ENCODE measurements at regions not wholly inside any gene's neighbourhood (a gene's known extent, or its start where the extent isn't known, plus 50 kb on each side); places are given as distances from the start of the nearest gene placed in this dataset.

DNA sequence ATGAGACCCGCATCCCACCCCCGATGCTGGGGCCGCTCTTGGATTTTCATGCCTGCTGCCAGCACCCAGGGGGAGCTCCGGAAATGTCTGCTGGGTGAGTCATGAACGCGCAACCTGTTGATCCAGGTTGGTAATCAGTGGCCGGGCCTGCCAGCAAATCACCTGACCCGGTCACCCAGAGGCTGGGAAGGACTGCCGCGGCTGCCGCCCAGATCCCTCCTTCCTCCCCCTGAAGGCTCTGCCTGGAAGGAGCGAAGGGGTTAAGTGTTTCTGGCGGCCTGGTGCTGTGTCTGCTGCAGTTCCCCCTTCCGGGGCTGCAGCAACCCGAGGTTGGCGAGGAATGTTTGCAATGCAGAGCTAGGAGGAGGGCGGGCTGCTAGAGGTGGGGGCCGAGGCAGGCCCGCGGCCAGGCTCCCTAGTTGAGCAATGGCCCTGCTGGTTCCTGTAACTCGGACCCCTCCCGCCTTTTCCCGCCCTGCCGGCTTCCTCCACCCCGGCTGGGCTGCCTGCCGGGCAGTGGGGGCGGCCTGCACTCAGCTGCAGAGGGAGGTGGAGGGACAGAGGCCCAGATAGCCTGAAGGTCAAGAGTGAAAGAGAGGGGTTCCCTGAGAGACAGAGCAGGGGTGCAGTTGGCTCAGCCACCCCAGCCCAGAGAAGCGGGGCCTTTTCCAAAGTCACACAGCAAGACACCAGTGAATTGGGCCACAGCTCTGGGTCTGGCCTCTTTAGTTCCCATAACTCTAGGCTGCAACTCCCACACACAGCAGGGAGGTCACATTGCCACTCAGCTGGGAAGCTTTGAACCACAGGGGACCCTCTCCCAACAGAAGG, 156.3 kb upstream of the IER5L start:
- peak overlapping the region; percentile 97 for H3K27ac ChIP-seq (ENCODE audit: low read depth, low read length)

DNA sequence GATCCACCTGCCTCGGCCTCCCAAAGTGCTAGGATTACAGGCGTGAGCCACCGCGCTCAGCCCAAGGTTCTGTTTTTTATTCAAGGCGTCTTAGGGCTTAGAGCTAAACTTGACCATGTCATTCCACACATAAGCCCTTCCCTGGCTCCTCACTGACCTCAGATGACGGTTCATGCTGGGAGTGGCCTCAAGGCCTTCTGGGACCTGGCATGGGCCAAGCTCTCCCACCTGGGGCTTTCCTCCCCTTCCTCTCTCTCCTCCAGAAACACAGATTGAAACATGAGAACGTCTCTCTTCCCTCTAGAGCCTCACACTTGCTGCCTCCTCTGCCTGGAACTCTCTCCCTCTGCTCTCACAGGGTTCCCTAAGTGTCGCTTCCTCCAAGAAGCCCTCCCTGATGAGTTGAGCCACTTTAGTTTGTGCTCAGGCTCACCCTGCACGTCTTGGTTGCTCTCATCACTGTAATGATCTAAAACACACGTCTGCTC, 155.6 kb upstream of the IER5L start:
- Histone ChIP-seq H3K36me3 (ENCODE audit: control insufficient read depth in 1 of 2, insufficient read depth in 2 of 2, low read length in 2 of 2) (peaks cover 0 to 2% of the 10 kb centered on the region in 2 experiments), H4K12ac (ENCODE audit: low read depth, low read length) (peak overlapping the region; percentile 4), H2BK120ac (ENCODE audit: insufficient read depth, low read length, poor library complexity) (peak overlapping the region; percentile 93), H3K23ac (ENCODE audit: low read length) (no peak overlapping the region), H2AFZ (ENCODE audit: insufficient read depth, low read length, poor library complexity) (peak overlapping the region; percentile 42), H3K14ac (ENCODE audit: low read length) (peak overlapping the region; percentile 65), H3K27ac (ENCODE audit: low read depth, low read length) (peak overlapping the region; percentile 92), H4K91ac (ENCODE audit: low read depth, low read length) (peak overlapping the region; percentile 76), H3K9ac (ENCODE audit: low read length) (no peak overlapping the region), H2BK12ac (ENCODE audit: low read length) (peak overlapping the region; percentile 55), H3K27me3 (ENCODE audit: insufficient read depth, low read length) (no peaks in the 10 kb centered on the region), H4K8ac (ENCODE audit: low read depth, low read length) (peak overlapping the region; percentile 43), H3K4me1 (ENCODE audit: control insufficient read depth in 1 of 2, insufficient read depth in 2 of 2, low read length in 2 of 2) (peaks cover 20 to 39% of the 10 kb centered on the region in 2 experiments), H3K4me3 (ENCODE audit: low read depth, low read length) (no peak overlapping the region), H3K9me3 (ENCODE audit: insufficient read depth, low read depth, low read length) (peaks cover 4% of the 10 kb centered on the region), H3K79me2 (ENCODE audit: control insufficient read depth, insufficient read depth, low read length, poor library complexity) (peaks cover 5% of the 10 kb centered on the region), H3K4ac (ENCODE audit: low read depth, low read length) (peak overlapping the region; percentile 14), H3K79me1 (ENCODE audit: low read length) (peaks cover 47% of the 10 kb centered on the region), H2AK5ac (ENCODE audit: low read length) (peak overlapping the region; percentile 59), H3K18ac (ENCODE audit: low read length) (peak overlapping the region; percentile 87), H2BK5ac (ENCODE audit: low read depth, low read length, poor library complexity) (peak overlapping the region; percentile 92), H3K4me2 (ENCODE audit: low read length) (peak overlapping the region; percentile 37)
- no CpG with 5 or more reads among the region's 10 CpGs for WGBS (ENCODE audit: extremely low coverage, insufficient coverage, insufficient read length)
- peak; percentile 85 to 88 for DNase-seq

More for the DNA sequence above, 156.3 kb upstream of the IER5L start:
- peak; percentile 99 to 100 for DNase-seq
- Histone ChIP-seq H2BK12ac (ENCODE audit: low read length) (peak overlapping the region; percentile 89), H3K36me3 (ENCODE audit: control insufficient read depth in 1 of 2, insufficient read depth in 2 of 2, low read length in 2 of 2) (peaks cover 0 to 2% of the 10 kb centered on the region in 2 experiments), H3K79me2 (ENCODE audit: control insufficient read depth, insufficient read depth, low read length, poor library complexity) (peaks cover 5% of the 10 kb centered on the region), H3K4me1 (ENCODE audit: control insufficient read depth in 1 of 2, insufficient read depth in 2 of 2, low read length in 2 of 2) (peaks cover 25 to 42% of the 10 kb centered on the region in 2 experiments), H3K27me3 (ENCODE audit: insufficient read depth, low read length) (no peaks in the 10 kb centered on the region), H3K18ac (ENCODE audit: low read length) (peak overlapping the region; percentile 85), H3K79me1 (ENCODE audit: low read length) (peaks cover 50% of the 10 kb centered on the region), H3K4me2 (ENCODE audit: low read length) (peak overlapping the region; percentile 39), H4K12ac (ENCODE audit: low read depth, low read length) (peak overlapping the region; percentile 68), H3K9me3 (ENCODE audit: insufficient read depth, low read depth, low read length) (peaks cover 4% of the 10 kb centered on the region), H2BK5ac (ENCODE audit: low read depth, low read length, poor library complexity) (peak overlapping the region; percentile 92), H2BK120ac (ENCODE audit: insufficient read depth, low read length, poor library complexity) (peak overlapping the region; percentile 100), H2AK5ac (ENCODE audit: low read length) (peak overlapping the region; percentile 84), H4K8ac (ENCODE audit: low read depth, low read length) (peak overlapping the region; percentile 58), H4K91ac (ENCODE audit: low read depth, low read length) (peak overlapping the region; percentile 95), H3K4ac (ENCODE audit: low read depth, low read length) (peak overlapping the region; percentile 94), H3K23ac (ENCODE audit: low read length) (no peak overlapping the region), H3K4me3 (ENCODE audit: low read depth, low read length) (no peak overlapping the region), H2AFZ (ENCODE audit: insufficient read depth, low read length, poor library complexity) (peak overlapping the region; percentile 56), H3K14ac (ENCODE audit: low read length) (peak overlapping the region; percentile 98), H3K9ac (ENCODE audit: low read length) (peak overlapping the region; percentile 25)
- no CpG with 5 or more reads among the region's 28 CpGs for WGBS (ENCODE audit: extremely low coverage, insufficient coverage, insufficient read length)

- Histone ChIP-seq H4K12ac (ENCODE audit: low read depth, low read length) (peak overlapping the region; percentile 26), H2AFZ (ENCODE audit: insufficient read depth, low read length, poor library complexity) (no peak overlapping the region), H2BK12ac (ENCODE audit: low read length) (peak overlapping the region; percentile 96), H2AK5ac (ENCODE audit: low read length) (peak overlapping the region; percentile 93), H3K23ac (ENCODE audit: low read length) (no peak overlapping the region), H4K8ac (ENCODE audit: low read depth, low read length) (peak overlapping the region; percentile 30), H4K91ac (ENCODE audit: low read depth, low read length) (peak overlapping the region; percentile 85), H3K79me1 (ENCODE audit: low read length) (peaks cover 49% of the 10 kb centered on the region), H3K14ac (ENCODE audit: low read length) (peak overlapping the region; percentile 78), H3K9ac (ENCODE audit: low read length) (no peak overlapping the region), H3K36me3 (ENCODE audit: control insufficient read depth in 1 of 2, insufficient read depth in 2 of 2, low read length in 2 of 2) (peaks cover 0 to 2% of the 10 kb centered on the region in 2 experiments), H3K4ac (ENCODE audit: low read depth, low read length) (peak overlapping the region; percentile 74), H3K4me1 (ENCODE audit: control insufficient read depth in 1 of 2, insufficient read depth in 2 of 2, low read length in 2 of 2) (peaks cover 22 to 42% of the 10 kb centered on the region in 2 experiments), H3K18ac (ENCODE audit: low read length) (peak overlapping the region; percentile 66), H3K9me3 (ENCODE audit: insufficient read depth, low read depth, low read length) (peaks cover 4% of the 10 kb centered on the region), H2BK120ac (ENCODE audit: insufficient read depth, low read length, poor library complexity) (peak overlapping the region; percentile 67), H2BK5ac (ENCODE audit: low read depth, low read length, poor library complexity) (peak overlapping the region; percentile 28), H3K79me2 (ENCODE audit: control insufficient read depth, insufficient read depth, low read length, poor library complexity) (peaks cover 5% of the 10 kb centered on the region), H3K27ac (ENCODE audit: low read depth, low read length) (peak overlapping the region; percentile 24), H3K4me3 (ENCODE audit: low read depth, low read length) (no peak overlapping the region), H3K27me3 (ENCODE audit: insufficient read depth, low read length) (no peaks in the 10 kb centered on the region), H3K4me2 (ENCODE audit: low read length) (no peak overlapping the region)
- WGBS (ENCODE audit: extremely low coverage, insufficient coverage, insufficient read length) = no CpG with 5 or more reads among the region's 4 CpGs
- no peak for DNase-seq
These were observed 154.5 kb upstream of the IER5L start for GRCh38 chr9:129332581-129332980.

- peak overlapping the region; percentile 35 for H3K4ac ChIP-seq (ENCODE audit: low read depth, low read length)
- peak overlapping the region; percentile 30 for H4K8ac ChIP-seq (ENCODE audit: low read depth, low read length)
- peak overlapping the region; percentile 24 for H3K27ac ChIP-seq (ENCODE audit: low read depth, low read length)
- peak overlapping the region; percentile 10 for H2AFZ ChIP-seq (ENCODE audit: insufficient read depth, low read length, poor library complexity)
- peak overlapping the region; percentile 78 for H3K14ac ChIP-seq (ENCODE audit: low read length)
- no peak overlapping the region for H4K12ac ChIP-seq (ENCODE audit: low read depth, low read length)
- WGBS (ENCODE audit: extremely low coverage, insufficient coverage, insufficient read length) = no CpG with 5 or more reads among the region's 13 CpGs
- DNase-seq = no peak
- peak overlapping the region; percentile 67 for H2BK120ac ChIP-seq (ENCODE audit: insufficient read depth, low read length, poor library complexity)
- H3K18ac ChIP-seq (ENCODE audit: low read length) = peak overlapping the region; percentile 66
- H3K36me3 ChIP-seq (ENCODE audit: control insufficient read depth in 1 of 2, insufficient read depth in 2 of 2, low read length in 2 of 2) = peaks cover 0 to 2% of the 10 kb centered on the region in 2 experiments
- H3K79me2 ChIP-seq (ENCODE audit: control insufficient read depth, insufficient read depth, low read length, poor library complexity) = peaks cover 5% of the 10 kb centered on the region
- peaks cover 4% of the 10 kb centered on the region for H3K9me3 ChIP-seq (ENCODE audit: insufficient read depth, low read depth, low read length)
- H3K4me2 ChIP-seq (ENCODE audit: low read length) = no peak overlapping the region
- H3K27me3 ChIP-seq (ENCODE audit: insufficient read depth, low read length) = no peaks in the 10 kb centered on the region
- peaks cover 42% of the 10 kb centered on the region for H3K79me1 ChIP-seq (ENCODE audit: low read length)
- H4K91ac ChIP-seq (ENCODE audit: low read depth, low read length) = peak overlapping the region; percentile 85
- peak overlapping the region; percentile 28 for H2BK5ac ChIP-seq (ENCODE audit: low read depth, low read length, poor library complexity)
- peak overlapping the region; percentile 96 for H2BK12ac ChIP-seq (ENCODE audit: low read length)
- no peak overlapping the region for H3K4me3 ChIP-seq (ENCODE audit: low read depth, low read length)
- no peak overlapping the region for H3K9ac ChIP-seq (ENCODE audit: low read length)
- H2AK5ac ChIP-seq (ENCODE audit: low read length) = peak overlapping the region; percentile 96
- H3K4me1 ChIP-seq (ENCODE audit: control insufficient read depth in 1 of 2, insufficient read depth in 2 of 2, low read length in 2 of 2) = peaks cover 16 to 36% of the 10 kb centered on the region in 2 experiments
- no peak overlapping the region for H3K23ac ChIP-seq (ENCODE audit: low read length)
These were observed 153.9 kb upstream of the IER5L start for GRCh38 chr9:129331772-129332500.
